Mucosa of rectum (tissue), 2 donors: ENCODE measurements at regions not wholly inside any gene's neighbourhood (a gene's known extent, or its start where the extent isn't known, plus 50 kb on each side); places are given as distances from the start of the nearest gene placed in this dataset.

Experiments used
- H3K27ac ChIP-seq, 2 donors: one replicate each; pipeline ENCODE4 v1.7.0; 2013; ENCODE audit warnings: inconsistent platforms in 2 of 2, low read depth in 2 of 2, low read length in 2 of 2
- H3K27me3 ChIP-seq, 2 donors: one replicate each; pipeline ENCODE4 v1.7.0; 2013; ENCODE audit warnings: low read length in 2 of 2; ENCODE audit not compliant: control insufficient read depth in 2 of 2, insufficient read depth in 2 of 2
- H3K36me3 ChIP-seq, 2 donors: one replicate each; pipeline ENCODE4 v1.7.0; 2013; ENCODE audit warnings: low read length in 2 of 2; ENCODE audit not compliant: control insufficient read depth in 2 of 2, insufficient read depth in 2 of 2
- H3K4me1 ChIP-seq, 2 donors: one replicate each; pipeline ENCODE4 v1.7.0; 2013; ENCODE audit warnings: low read length in 2 of 2, mild to moderate bottlenecking in 1 of 2; ENCODE audit not compliant: control insufficient read depth in 2 of 2, insufficient read depth in 2 of 2
- H3K4me3 ChIP-seq, 2 donors: one replicate each; pipeline ENCODE4 v1.7.0; 2013; ENCODE audit warnings: low read length in 2 of 2
- H3K9ac ChIP-seq, 2 donors: one replicate each; pipeline ENCODE4 v1.7.0; 2013; ENCODE audit warnings: low read length in 2 of 2, low read depth in 1 of 2, mild to moderate bottlenecking in 1 of 2
- H3K9me3 ChIP-seq, 2 donors: one replicate each; pipeline ENCODE4 v1.7.0; 2013; ENCODE audit warnings: low read length in 2 of 2; ENCODE audit not compliant: control insufficient read depth in 2 of 2
- donor health status: healthy.
- donor health status: Normal muscosa, but diverticular disease.

DNA sequence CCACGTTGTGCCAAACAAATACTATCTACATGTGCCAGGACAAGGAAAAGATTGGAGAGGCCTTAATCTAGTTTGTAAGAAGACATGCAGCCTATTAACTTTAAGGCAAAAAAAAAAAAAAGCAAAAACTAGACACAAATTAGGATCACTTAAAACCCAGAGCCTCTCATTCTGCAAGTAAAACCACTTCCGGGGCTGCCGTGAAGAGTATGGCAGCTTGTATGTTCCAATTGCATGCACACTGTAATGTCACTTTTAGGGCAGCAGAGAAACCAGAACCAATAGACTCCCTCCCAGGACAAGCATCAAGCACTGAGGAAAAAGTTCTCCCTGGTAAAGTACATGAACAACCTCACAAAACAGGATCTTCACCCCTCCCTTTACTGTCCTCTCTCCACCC lies 70.6 kb downstream of the RSL24D1 start:
- Histone ChIP-seq H3K36me3 (no peaks in the 10 kb centered on the region), H3K4me1 (no peaks in the 10 kb centered on the region), H3K27me3 (no peaks in the 10 kb centered on the region), H3K9ac (no peak overlapping the region), H3K9me3 (no peaks in the 10 kb centered on the region), H3K27ac (no peak overlapping the region), H3K4me3 (no peak overlapping the region)

DNA sequence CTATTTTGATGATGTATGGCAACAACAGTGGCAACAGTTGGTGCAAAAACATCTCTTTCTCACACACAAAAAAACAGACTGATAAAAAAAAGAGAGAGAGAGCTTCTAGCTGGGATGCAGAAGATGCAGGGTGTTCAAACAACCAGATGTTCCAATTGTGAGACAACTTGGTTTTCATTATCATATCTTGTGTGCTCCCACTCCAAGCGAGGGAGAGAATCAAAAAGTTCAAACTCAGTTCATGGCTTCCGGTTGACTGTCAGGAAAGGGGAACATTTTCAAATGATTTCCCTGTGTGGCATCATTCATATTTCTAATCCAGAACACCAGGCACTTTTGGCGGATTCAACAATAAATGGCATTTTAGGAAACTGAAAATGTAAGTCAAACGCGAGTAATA lies 72.1 kb downstream of the RSL24D1 start:
- no peaks in the 10 kb centered on the region for H3K36me3 ChIP-seq
- H3K4me1 ChIP-seq = no peaks in the 10 kb centered on the region
- no peaks in the 10 kb centered on the region for H3K9me3 ChIP-seq
- H3K9ac ChIP-seq = no peak overlapping the region
- no peak overlapping the region for H3K27ac ChIP-seq
- H3K4me3 ChIP-seq = no peak overlapping the region
- H3K27me3 ChIP-seq = no peaks in the 10 kb centered on the region

DNA sequence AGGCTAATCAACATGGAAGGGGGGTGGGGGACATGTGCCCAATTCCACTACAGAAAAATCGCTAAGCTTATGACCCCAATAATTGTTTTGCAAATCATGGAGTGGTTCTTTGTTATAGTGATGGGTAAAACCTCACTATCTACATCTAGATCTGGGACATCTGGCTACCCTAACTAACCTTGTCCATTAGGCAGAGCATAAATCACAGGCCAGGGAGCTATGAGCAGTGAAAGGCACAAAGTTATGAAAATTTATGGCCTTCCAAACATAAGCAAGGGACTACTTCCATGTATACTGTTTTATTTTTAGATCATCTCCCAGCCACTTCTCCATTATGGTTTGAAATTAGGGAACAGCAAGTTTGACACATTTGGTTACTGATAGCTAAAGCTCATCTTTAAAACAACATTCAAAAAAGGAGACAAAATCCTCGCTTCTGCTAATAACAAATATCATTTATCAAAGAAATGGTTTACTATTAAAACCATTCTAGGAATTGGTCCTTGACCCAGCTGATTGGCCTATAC lies 78.3 kb downstream of the RSL24D1 start:
- H3K27ac ChIP-seq = no peak overlapping the region
- no peak overlapping the region for H3K9ac ChIP-seq
- H3K4me1 ChIP-seq = no peaks in the 10 kb centered on the region
- no peaks in the 10 kb centered on the region for H3K27me3 ChIP-seq
- no peak overlapping the region for H3K4me3 ChIP-seq
- H3K36me3 ChIP-seq = no peaks in the 10 kb centered on the region
- no peaks in the 10 kb centered on the region for H3K9me3 ChIP-seq

DNA sequence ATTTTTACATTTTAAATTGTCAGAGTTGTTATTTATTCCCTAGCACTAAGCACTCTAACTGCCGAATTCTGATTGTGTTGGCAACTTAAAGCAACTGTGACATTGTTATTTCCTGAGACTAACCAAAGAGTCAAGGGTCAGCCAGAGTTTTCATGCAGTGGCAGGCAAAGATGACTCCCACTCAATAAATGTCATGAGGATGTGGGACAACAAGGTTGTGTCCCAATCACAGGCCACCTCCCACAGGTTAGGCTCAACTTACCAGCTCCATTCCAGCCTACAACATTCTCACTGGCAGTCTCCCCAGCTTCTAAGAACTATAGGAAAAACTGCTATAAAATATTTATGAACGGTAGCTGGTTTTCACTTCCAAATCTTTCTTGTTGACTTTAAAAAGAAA lies 80.1 kb downstream of the RSL24D1 start:
- H3K27me3 ChIP-seq = no peaks in the 10 kb centered on the region
- H3K9ac ChIP-seq = no peak overlapping the region
- H3K36me3 ChIP-seq = no peaks in the 10 kb centered on the region
- no peaks in the 10 kb centered on the region for H3K4me1 ChIP-seq
- H3K4me3 ChIP-seq = no peak overlapping the region
- H3K27ac ChIP-seq = no peak overlapping the region
- no peaks in the 10 kb centered on the region for H3K9me3 ChIP-seq

DNA sequence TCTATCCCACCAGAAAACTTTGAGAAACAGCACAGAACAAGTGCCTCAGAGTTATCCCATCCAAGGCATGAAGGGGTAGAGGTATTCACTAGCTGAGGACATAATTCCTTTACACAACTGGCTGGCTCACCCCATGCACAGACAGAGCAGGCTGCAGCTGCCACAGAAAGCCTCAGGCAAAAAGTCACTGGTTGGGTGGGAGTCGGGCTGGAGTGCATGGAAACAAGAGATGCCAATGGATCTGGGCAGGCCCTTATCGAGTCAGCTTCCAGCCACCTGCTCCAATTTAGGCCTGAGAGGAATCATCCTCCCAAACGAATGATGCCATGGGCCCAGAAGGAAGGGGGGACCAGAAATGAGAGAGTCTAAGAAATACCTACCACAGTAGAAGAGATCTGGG lies 83.0 kb downstream of the RSL24D1 start:
- no peaks in the 10 kb centered on the region for H3K27me3 ChIP-seq
- no peaks in the 10 kb centered on the region for H3K4me1 ChIP-seq
- no peak overlapping the region for H3K27ac ChIP-seq
- H3K9ac ChIP-seq = no peak overlapping the region
- H3K9me3 ChIP-seq = no peaks in the 10 kb centered on the region
- no peaks in the 10 kb centered on the region for H3K36me3 ChIP-seq
- H3K4me3 ChIP-seq = no peak overlapping the region

DNA sequence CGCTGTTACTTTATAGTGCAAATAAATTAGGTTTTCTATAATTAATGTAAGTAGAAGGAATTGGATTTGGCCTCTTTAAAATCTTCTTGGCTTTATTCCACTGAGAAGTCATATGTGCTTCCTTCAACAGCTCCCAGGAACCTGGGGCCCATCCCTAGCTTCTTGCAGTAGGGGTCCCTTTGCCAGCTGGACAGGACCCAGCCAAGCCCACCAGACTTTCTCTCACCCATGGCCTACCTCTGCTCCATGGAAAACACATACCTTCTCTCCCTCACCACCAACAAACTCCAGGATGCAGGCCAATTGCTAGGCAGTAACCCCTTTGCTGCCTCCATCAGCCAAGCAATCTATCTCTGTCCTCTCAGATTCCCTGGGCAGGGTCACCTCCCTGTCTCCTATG lies 84.0 kb downstream of the RSL24D1 start:
- H3K9me3 ChIP-seq = no peaks in the 10 kb centered on the region
- H3K27ac ChIP-seq = no peak overlapping the region
- H3K4me3 ChIP-seq = no peak overlapping the region
- H3K36me3 ChIP-seq = no peaks in the 10 kb centered on the region
- no peak overlapping the region for H3K9ac ChIP-seq
- no peaks in the 10 kb centered on the region for H3K4me1 ChIP-seq
- H3K27me3 ChIP-seq = no peaks in the 10 kb centered on the region

DNA sequence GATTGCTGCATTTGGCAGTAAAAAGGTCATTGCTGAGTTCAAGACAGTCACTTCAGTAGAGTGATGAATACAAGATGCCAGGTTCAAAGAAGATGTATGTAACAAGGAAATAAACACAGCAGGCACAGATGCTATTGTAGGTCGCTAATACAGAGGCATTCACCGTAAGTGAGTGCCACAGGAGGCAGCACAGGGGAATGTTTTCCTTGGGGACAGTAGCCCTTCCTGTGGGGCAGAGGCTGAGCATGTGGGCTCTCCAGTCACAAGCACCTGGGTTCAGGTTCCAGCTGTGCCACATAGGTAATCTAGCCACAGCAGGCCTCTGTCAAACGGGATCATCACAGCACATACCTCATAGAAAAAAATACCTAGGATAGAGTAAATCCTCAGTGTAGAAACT lies 86.3 kb downstream of the RSL24D1 start:
- Histone ChIP-seq H3K4me3 (no peak overlapping the region), H3K27me3 (no peaks in the 10 kb centered on the region), H3K9me3 (no peaks in the 10 kb centered on the region), H3K36me3 (no peaks in the 10 kb centered on the region), H3K9ac (no peak overlapping the region), H3K4me1 (no peaks in the 10 kb centered on the region), H3K27ac (no peak overlapping the region)

DNA sequence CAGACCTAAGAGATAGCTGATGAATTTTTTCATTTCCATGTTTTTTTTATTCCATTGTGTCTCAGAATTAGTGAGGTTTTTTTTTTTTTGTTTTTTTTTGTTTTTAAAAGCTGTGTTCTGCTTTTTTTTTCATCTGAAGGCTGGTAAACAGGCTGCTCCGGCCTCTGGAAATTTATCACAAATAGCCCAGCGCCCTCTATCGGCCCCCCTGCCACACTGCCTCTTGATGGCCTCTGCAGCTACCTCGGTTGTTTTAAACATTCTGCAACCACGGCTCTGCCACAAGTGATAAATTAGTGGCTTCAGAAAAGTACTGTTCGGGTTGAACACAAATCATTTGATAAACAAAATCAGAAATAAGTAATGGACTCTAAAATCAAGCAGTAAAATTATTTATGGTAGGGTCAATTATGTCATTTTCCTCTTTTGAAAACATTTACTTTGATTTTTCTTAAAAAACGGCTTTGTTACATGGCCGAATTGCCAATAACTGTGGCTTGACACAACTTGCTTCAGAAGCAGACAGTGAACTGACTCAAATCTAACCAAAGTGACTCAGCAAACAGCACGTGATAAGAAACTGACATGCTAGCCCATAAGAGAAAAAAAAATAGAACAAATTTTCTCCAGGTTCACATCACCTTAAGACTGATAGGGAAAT lies 87.8 kb downstream of the RSL24D1 start:
- H3K9me3 ChIP-seq = no peaks in the 10 kb centered on the region
- no peak overlapping the region for H3K27ac ChIP-seq
- no peak overlapping the region for H3K9ac ChIP-seq
- H3K4me1 ChIP-seq = no peaks in the 10 kb centered on the region
- H3K36me3 ChIP-seq = no peaks in the 10 kb centered on the region
- no peak overlapping the region for H3K4me3 ChIP-seq
- no peaks in the 10 kb centered on the region for H3K27me3 ChIP-seq

DNA sequence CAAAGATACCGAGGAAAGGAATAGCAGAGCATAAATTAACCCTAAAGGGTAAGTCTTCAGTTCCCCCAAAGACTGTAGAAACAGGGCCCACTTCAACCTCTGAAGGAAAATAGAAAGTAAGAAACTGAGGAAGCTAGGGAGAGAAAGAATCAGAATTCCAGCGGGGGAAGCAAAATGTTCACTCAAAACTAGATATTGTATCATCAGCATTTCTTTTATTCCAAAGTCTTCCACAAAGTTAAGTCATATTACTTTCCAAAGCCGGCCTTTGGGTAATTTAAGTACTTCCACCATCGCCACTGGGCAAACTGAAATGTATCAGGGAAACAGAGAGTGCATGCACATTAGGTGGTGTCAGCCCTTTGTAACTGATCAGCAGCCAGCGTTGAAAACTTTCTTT lies 88.3 kb downstream of the RSL24D1 start:
- no peak overlapping the region for H3K4me3 ChIP-seq

DNA sequence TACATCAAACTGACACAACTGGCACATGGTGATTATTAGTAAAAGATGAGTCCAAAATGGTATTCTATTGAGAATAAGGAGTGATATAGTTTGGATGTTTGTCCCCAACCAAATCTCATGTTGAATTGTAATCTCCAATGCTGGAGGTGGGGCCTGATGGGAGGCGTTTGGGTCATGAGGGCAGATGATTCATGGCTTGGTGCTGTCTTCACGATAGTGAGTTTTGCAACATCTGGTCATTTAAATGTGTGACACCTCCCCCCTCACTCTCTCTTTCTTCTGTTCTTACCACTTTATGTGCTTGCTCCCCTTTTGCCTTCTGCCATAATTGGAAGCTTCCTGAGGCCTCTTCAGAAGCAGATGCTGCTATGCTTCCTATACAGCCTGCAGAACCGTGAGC lies 90.6 kb downstream of the RSL24D1 start:
- H3K36me3 ChIP-seq = no peaks in the 10 kb centered on the region
- H3K4me3 ChIP-seq = no peak overlapping the region
- H3K9ac ChIP-seq = no peak overlapping the region
- H3K9me3 ChIP-seq = no peaks in the 10 kb centered on the region
- H3K4me1 ChIP-seq = no peaks in the 10 kb centered on the region
- no peaks in the 10 kb centered on the region for H3K27me3 ChIP-seq
- no peak overlapping the region for H3K27ac ChIP-seq

More for the DNA sequence above, 88.3 kb downstream of the RSL24D1 start:
- no peaks in the 10 kb centered on the region for H3K4me1 ChIP-seq
- no peak overlapping the region for H3K27ac ChIP-seq
- H3K9me3 ChIP-seq = no peaks in the 10 kb centered on the region
- H3K9ac ChIP-seq = no peak overlapping the region
- no peaks in the 10 kb centered on the region for H3K27me3 ChIP-seq
- no peaks in the 10 kb centered on the region for H3K36me3 ChIP-seq

DNA sequence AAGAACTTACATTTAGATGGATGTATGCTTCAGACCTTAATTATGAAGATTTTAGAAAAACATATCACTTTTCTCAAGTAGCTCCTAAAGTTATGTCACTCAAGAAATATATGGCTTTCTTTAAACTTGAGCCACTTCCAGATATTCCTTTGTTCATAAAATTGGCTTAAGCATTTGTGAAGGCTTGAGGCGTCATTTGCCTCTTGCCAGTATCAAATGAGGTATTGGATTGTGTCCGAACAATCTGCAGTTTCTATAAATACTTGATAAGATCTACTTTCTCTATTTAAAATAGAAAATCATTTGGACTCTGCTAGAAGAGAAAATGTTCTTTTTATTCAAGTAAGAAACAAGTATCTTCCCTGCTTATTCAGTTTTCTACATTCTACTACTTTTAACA lies 102.6 kb downstream of the RSL24D1 start:
- Histone ChIP-seq H3K4me1 (no peaks in the 10 kb centered on the region), H3K9me3 (no peaks in the 10 kb centered on the region), H3K27me3 (no peaks in the 10 kb centered on the region), H3K27ac (no peak overlapping the region), H3K4me3 (no peak overlapping the region), H3K9ac (no peak overlapping the region), H3K36me3 (no peaks in the 10 kb centered on the region)
